Suprapubic skin (tissue), 4 donors: ENCODE measurements at regions not wholly inside any gene's neighbourhood (a gene's known extent, or its start where the extent isn't known, plus 50 kb on each side); places are given as distances from the start of the nearest gene placed in this dataset.

Experiments used
- EP300 ChIP-seq: sonication (generic); formaldehyde crosslinking; IDR thresholded peaks from one replicate; pipeline ENCODE4 v1.6.1; 2017; ENCODE audit warnings: antibody characterized with exemption
- POLR2A ChIP-seq, 2 donors: fragments of 450-650 bp; IDR thresholded peaks; one replicate each; pipeline ENCODE4 v1.6.1; 2017; ENCODE audit warnings: antibody characterized with exemption in 2 of 2, mild to moderate bottlenecking in 2 of 2, moderate library complexity in 2 of 2
- POLR2AphosphoS5 ChIP-seq, 3 donors: sonication (generic); formaldehyde crosslinking; IDR thresholded peaks; one replicate each; pipeline ENCODE4 v1.6.1; 2017; ENCODE audit warnings: antibody characterized with exemption in 3 of 3
- TF ChIP-seq, protein P1 (sequence below), 2 donors: fragments of 200-600 bp in 1 of 2; fragments of 450-650 bp in 1 of 2; sonication (generic) in 1 of 2; IDR thresholded peaks; one replicate each; pipeline ENCODE4 v1.5.1; 2016 to 2019; ENCODE audit warnings: antibody characterized with exemption in 2 of 2, mild to moderate bottlenecking in 1 of 2, moderate library complexity in 1 of 2

DNA sequence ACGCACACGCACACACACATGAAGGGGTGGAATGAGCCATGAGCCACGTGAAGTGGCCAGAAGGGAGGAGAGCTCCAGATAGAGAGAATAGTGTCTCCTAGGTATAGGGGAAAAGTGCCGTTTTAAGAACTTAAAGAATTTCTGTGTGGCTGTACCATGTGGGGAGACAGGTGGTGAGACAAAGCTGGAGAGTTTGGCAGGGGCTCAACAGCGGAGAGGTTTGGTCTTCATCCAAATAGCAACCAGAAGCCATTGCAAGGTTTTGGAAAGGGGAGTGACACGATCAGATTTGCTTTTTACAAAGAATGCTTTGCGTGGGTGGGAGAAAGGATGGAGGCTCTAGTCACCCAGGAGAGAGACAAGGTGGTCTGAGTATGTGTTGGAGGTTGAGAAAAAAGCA, 146.0 kb downstream of the IL20RB start:
- TF ChIP-seq POLR2AphosphoS5 (IDR thresholded peaks at IDR 0.05) (no peak), EP300 (no peak), POLR2A (IDR thresholded peaks at IDR 0.05) (no peak)
- TF ChIP-seq, protein P1, sequence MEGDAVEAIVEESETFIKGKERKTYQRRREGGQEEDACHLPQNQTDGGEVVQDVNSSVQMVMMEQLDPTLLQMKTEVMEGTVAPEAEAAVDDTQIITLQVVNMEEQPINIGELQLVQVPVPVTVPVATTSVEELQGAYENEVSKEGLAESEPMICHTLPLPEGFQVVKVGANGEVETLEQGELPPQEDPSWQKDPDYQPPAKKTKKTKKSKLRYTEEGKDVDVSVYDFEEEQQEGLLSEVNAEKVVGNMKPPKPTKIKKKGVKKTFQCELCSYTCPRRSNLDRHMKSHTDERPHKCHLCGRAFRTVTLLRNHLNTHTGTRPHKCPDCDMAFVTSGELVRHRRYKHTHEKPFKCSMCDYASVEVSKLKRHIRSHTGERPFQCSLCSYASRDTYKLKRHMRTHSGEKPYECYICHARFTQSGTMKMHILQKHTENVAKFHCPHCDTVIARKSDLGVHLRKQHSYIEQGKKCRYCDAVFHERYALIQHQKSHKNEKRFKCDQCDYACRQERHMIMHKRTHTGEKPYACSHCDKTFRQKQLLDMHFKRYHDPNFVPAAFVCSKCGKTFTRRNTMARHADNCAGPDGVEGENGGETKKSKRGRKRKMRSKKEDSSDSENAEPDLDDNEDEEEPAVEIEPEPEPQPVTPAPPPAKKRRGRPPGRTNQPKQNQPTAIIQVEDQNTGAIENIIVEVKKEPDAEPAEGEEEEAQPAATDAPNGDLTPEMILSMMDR (IDR thresholded peaks at IDR 0.05) = no peak
